Neural cell (in vitro differentiated cells): ENCODE measurements at regions not wholly inside any gene's neighbourhood (a gene's known extent, or its start where the extent isn't known, plus 50 kb on each side); places are given as distances from the start of the nearest gene placed in this dataset.

Experiments
- CTCF ChIP-seq: fragments of 450-650 bp; IDR thresholded peaks from 2 replicates; pipeline ENCODE4 v1.5.1; 2014; ENCODE audit warnings: antibody characterized with exemption, mild to moderate bottlenecking, moderate library complexity; ENCODE audit not compliant: poor library complexity, severe bottlenecking
- EP300 ChIP-seq: fragments of 450-650 bp; conservative IDR thresholded peaks from 2 replicates; pipeline ENCODE4 v1.6.1; 2014; ENCODE audit warnings: antibody characterized with exemption, mild to moderate bottlenecking, moderate library complexity; ENCODE audit not compliant: poor library complexity, severe bottlenecking
- EZH2 ChIP-seq: fragments of 200-600, 300-800 bp; shearing (Covaris generic), sonication (generic); IDR thresholded peaks from 2 replicates; pipeline ENCODE4 v1.6.1; 2014; ENCODE audit warnings: antibody characterized with exemption, low read length, borderline replicate concordance, mild to moderate bottlenecking; ENCODE audit not compliant: insufficient read depth, poor library complexity, severe bottlenecking
- POLR2AphosphoS5 ChIP-seq: IDR thresholded peaks from 2 replicates; pipeline ENCODE4 v1.6.1; 2012
- SMC3 ChIP-seq: fragments of 450-650 bp; conservative IDR thresholded peaks from 2 replicates; pipeline ENCODE4 v1.6.1; 2014; ENCODE audit warnings: antibody characterized with exemption, mild to moderate bottlenecking, moderate library complexity; ENCODE audit not compliant: poor library complexity
- TAF1 ChIP-seq: IDR thresholded peaks from 2 replicates; pipeline ENCODE4 v1.6.1; 2012; ENCODE audit warnings: low read depth

- TF ChIP-seq CTCF (no peak), EZH2 (no peak), TAF1 (no peak), SMC3 (no peak), EP300 (no peak), POLR2AphosphoS5 (no peak)
These were observed 1472.9 kb upstream of the TENM3 start for GRCh38 chr4:180770265-180770664.
